Keratinocyte (primary cell): ENCODE measurements at regions not wholly inside any gene's neighbourhood (a gene's known extent, or its start where the extent isn't known, plus 50 kb on each side); places are given as distances from the start of the nearest gene placed in this dataset.

Source experiments
- DNase-seq: peaks from one replicate; pipeline ENCODE4 v3.0.0-alpha.2; 2011; ENCODE audit warnings: low read depth, missing footprints, low spot score
- FAIRE-seq: peaks from 2 replicates; lab custom pipeline; 2011; peaks lifted over from hg19 to GRCh38; lab: Jason Lieb, UNC
- H2AFZ ChIP-seq: 2 replicates; pipeline ENCODE4 v1.6.0; 2012; ENCODE audit warnings: low read length, control low read depth, inconsistent platforms; ENCODE audit not compliant: control insufficient read depth
- H3K27ac ChIP-seq: 2 replicates; pipeline ENCODE4 v1.5.1; 2011; ENCODE audit warnings: low read length; ENCODE audit not compliant: control insufficient read depth, insufficient read depth
- H3K27me3 ChIP-seq: 3 replicates; pipeline ENCODE4 v1.6.0; 2011; ENCODE audit warnings: low read length; ENCODE audit not compliant: control insufficient read depth, insufficient read depth; ENCODE audit errors: extremely low read depth
- H3K36me3 ChIP-seq, 2 experiments: 2 replicates in 1 of 2; 3 replicates in 1 of 2; pipeline ENCODE4 v1.5.1; 2011; ENCODE audit warnings: low read length in 2 of 2, mild to moderate bottlenecking in 1 of 2; ENCODE audit not compliant: control insufficient read depth in 2 of 2, insufficient read depth in 2 of 2; ENCODE audit errors: extremely low read depth in 1 of 2
- H3K4me1 ChIP-seq: 3 replicates; pipeline ENCODE4 v1.5.1; 2011; ENCODE audit warnings: low read length; ENCODE audit not compliant: control insufficient read depth, insufficient read depth; ENCODE audit errors: extremely low read depth
- H3K4me2 ChIP-seq: 3 replicates; pipeline ENCODE4 v1.6.0; 2011; ENCODE audit warnings: low read depth, low read length; ENCODE audit not compliant: control insufficient read depth, insufficient read depth; ENCODE audit errors: extremely low read depth
- H3K4me3 ChIP-seq, 3 experiments: fragments of 200-600 bp in 1 of 3; sonication (generic) in 1 of 3; 2 replicates in 2 of 3; 3 replicates in 1 of 3; pipeline ENCODE4 v1.5.1; 2011 to 2016; ENCODE audit warnings: low read length in 3 of 3, mild to moderate bottlenecking in 3 of 3, control low read depth in 2 of 3, inconsistent platforms in 1 of 3, low read depth in 1 of 3, mixed read lengths in 1 of 3, mixed run types in 1 of 3, moderate library complexity in 1 of 3; ENCODE audit not compliant: control insufficient read depth in 2 of 3, insufficient read depth in 2 of 3; ENCODE audit errors: extremely low read depth in 1 of 3
- H3K79me2 ChIP-seq: 2 replicates; pipeline ENCODE4 v1.6.0; 2012; ENCODE audit warnings: low read length; ENCODE audit not compliant: control insufficient read depth, insufficient read depth
- H3K9ac ChIP-seq: 3 replicates; pipeline ENCODE4 v1.6.0; 2011; ENCODE audit warnings: low read length; ENCODE audit not compliant: control insufficient read depth, insufficient read depth; ENCODE audit errors: extremely low read depth
- H3K9me1 ChIP-seq: 3 replicates; pipeline ENCODE4 v1.6.0; 2011; ENCODE audit warnings: low read length; ENCODE audit not compliant: control insufficient read depth, insufficient read depth; ENCODE audit errors: extremely low read depth
- H3K9me3 ChIP-seq: 2 replicates; pipeline ENCODE4 v1.5.1; 2012; ENCODE audit warnings: low read depth, low read length; ENCODE audit not compliant: control insufficient read depth
- H4K20me1 ChIP-seq: 3 replicates; pipeline ENCODE4 v1.6.0; 2011; ENCODE audit warnings: low read length; ENCODE audit not compliant: control insufficient read depth, insufficient read depth; ENCODE audit errors: extremely low read depth
- CTCF ChIP-seq, 3 experiments: IDR thresholded peaks in 1 of 3; conservative IDR thresholded peaks in 1 of 3; optimal IDR thresholded peaks in 1 of 3; 2 replicates in 2 of 3; 3 replicates in 1 of 3; pipeline versions ENCODE3 to v1.5.1; 2011; ENCODE audit warnings: low read length in 3 of 3, mild to moderate bottlenecking in 3 of 3, moderate library complexity in 2 of 3, control low read depth in 1 of 3, inconsistent platforms in 1 of 3; ENCODE audit not compliant: insufficient read depth in 2 of 3; ENCODE audit errors: extremely low read depth in 1 of 3
- EZH2 ChIP-seq: IDR thresholded peaks from one replicate; pipeline ENCODE4 v1.6.1; 2012; ENCODE audit warnings: inconsistent platforms, mild to moderate bottlenecking, low read length, moderate library complexity
- dilution Hi-C: fragments of 300-500 bp; cut with MboI; formaldehyde crosslinking; loops from one replicate; pipeline ENCODE4 v1.7.0; 2020; ENCODE audit warnings: low sequenced_read_pairs; ENCODE audit not compliant: extremely low pct_ligation_motif_present

- no peak for TF ChIP-seq CTCF (optimal IDR thresholded peaks at IDR 0.05 in 1 of 3, IDR thresholded peaks at IDR 0.05 in 1 of 3, conservative IDR thresholded peaks at IDR 0.05 in 1 of 3; ENCODE audit: extremely low read depth in 1 of 3, insufficient read depth in 2 of 3, low read length in 3 of 3)
- TF ChIP-seq EZH2: no peak
Observed at GRCh38 chr3:43191116-43191515, 85.2 kb upstream of the POMGNT2 start.

GRCh38 chr3:43190670-43191069, 84.8 kb upstream of the POMGNT2 start:
- H3K4me1 ChIP-seq: peaks cover 11% of the 10 kb centered on the region
- TF ChIP-seq CTCF (optimal IDR thresholded peaks at IDR 0.05 in 1 of 3, IDR thresholded peaks at IDR 0.05 in 1 of 3, conservative IDR thresholded peaks at IDR 0.05 in 1 of 3; ENCODE audit: extremely low read depth in 1 of 3, insufficient read depth in 2 of 3, low read length in 3 of 3): no peak
- no peak for TF ChIP-seq EZH2
- FAIRE-seq (no peak), DNase-seq (no peak)
- no peaks in the 10 kb centered on the region for H3K36me3 ChIP-seq
- H3K4me3 ChIP-seq: no peak overlapping the region
- no peak overlapping the region for H3K4me2 ChIP-seq
- H2AFZ ChIP-seq: no peak overlapping the region
- H3K27ac ChIP-seq: no peak overlapping the region
- H3K9ac ChIP-seq: no peak overlapping the region
- H3K79me2 ChIP-seq: no peaks in the 10 kb centered on the region
- H3K9me1 ChIP-seq: no peaks in the 10 kb centered on the region
- H3K27me3 ChIP-seq: peaks cover 5% of the 10 kb centered on the region
- H4K20me1 ChIP-seq: no peaks in the 10 kb centered on the region
- dilution Hi-C loops: no loop called here
- peaks cover 8% of the 10 kb centered on the region for H3K9me3 ChIP-seq

More at GRCh38 chr3:43191116-43191515, 85.2 kb upstream of the POMGNT2 start:
- FAIRE-seq (no peak), DNase-seq (no peak)
- H3K36me3 ChIP-seq: no peaks in the 10 kb centered on the region
- dilution Hi-C loops: no loop called here
- H3K27ac ChIP-seq: no peak overlapping the region
- H4K20me1 ChIP-seq: no peaks in the 10 kb centered on the region
- H3K79me2 ChIP-seq: no peaks in the 10 kb centered on the region
- peaks cover 5% of the 10 kb centered on the region for H3K27me3 ChIP-seq
- peaks cover 8% of the 10 kb centered on the region for H3K9me3 ChIP-seq
- no peak overlapping the region for H2AFZ ChIP-seq
- H3K4me1 ChIP-seq: peaks cover 7% of the 10 kb centered on the region
- H3K9ac ChIP-seq: no peak overlapping the region
- H3K4me2 ChIP-seq: no peak overlapping the region
- no peak overlapping the region for H3K4me3 ChIP-seq
- H3K9me1 ChIP-seq: no peaks in the 10 kb centered on the region
